ENCODE measurements at regions not wholly inside any gene's neighbourhood (a gene's known extent, or its start where the extent isn't known, plus 50 kb on each side); places are given as distances from the start of the nearest gene placed in this dataset.

DNA sequence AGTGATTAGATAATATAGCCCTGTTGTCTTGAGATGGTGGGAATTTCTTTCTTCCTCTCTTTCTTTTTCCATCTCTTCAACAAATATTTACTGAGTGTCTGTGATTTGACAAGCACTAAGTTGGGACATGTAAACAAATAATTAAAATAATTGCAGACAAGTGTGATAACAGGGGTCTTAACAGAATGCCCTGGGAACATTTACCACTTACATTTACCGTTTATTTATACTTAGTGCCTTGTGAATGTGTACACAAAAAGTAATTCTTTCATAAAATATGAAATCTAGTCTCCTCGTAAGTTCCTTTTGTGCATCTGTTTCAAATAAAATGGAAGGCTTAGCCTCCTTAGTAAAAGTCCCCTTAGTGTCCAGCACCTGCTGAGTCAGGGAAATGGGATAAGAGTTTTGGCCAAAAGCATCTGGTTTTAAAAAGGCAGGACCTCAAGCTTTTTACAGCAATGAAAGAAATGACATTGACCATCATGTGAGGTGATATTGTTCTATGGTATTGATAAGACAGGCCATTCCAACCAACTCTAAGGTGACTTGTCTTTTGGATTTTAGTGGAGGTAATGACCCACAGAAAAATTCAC lies 188.2 kb downstream of the HS3ST3B1 start:
- no peak for DNase-seq (ENCODE audit: low spot score)

DNA sequence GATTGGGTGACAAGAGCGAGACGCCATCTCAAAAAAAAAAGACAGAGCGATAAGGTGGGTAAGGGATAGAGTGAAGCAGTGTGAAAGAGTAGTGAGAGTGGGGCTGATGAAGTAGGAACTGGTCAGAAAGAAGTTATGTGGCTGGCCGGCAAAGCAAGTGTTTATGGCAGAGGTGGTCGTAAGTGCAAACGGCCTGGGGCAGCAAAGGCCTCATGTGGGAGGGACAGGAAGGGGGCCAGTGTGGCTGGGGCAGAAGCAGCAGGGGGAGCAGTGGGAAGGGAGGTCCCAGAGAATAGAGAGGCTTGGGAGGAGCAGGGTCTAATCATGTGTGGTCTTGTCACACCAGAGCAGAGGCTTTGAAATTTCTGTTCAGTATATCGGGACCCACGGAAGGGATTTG lies 186.2 kb downstream of the HS3ST3B1 start:
- Mint-ChIP-seq H3K9me3 (no peaks in the 10 kb centered on the region), H3K4me3 (no peak overlapping the region), H3K4me1 (peaks cover 4% of the 10 kb centered on the region), H3K36me3 (no peaks in the 10 kb centered on the region), H3K27ac (no peak overlapping the region), H3K27me3 (ENCODE audit: insufficient read depth, low read depth) (peaks cover 6% of the 10 kb centered on the region)
- Histone ChIP-seq H2AFZ (replicated peaks) (no peak overlapping the region), H4K20me1 (ENCODE audit: low read depth) (no peaks in the 10 kb centered on the region), H3K4me2 (no peak overlapping the region), H3K4me3 (no peak overlapping the region), H3K27ac (no peak overlapping the region), H3K36me3 (no peaks in the 10 kb centered on the region), H3K79me2 (ENCODE audit: low read depth) (no peaks in the 10 kb centered on the region), H3K9me3 (ENCODE audit: low read depth) (no peaks in the 10 kb centered on the region), H3K4me1 (no peaks in the 10 kb centered on the region), H3F3A (ENCODE audit: low read depth) (no peaks in the 10 kb centered on the region), H3K27me3 (no peaks in the 10 kb centered on the region), H3K9ac (no peak overlapping the region)
- DNase-seq (ENCODE audit: low spot score): no peak
- TF ChIP-seq, protein P1, sequence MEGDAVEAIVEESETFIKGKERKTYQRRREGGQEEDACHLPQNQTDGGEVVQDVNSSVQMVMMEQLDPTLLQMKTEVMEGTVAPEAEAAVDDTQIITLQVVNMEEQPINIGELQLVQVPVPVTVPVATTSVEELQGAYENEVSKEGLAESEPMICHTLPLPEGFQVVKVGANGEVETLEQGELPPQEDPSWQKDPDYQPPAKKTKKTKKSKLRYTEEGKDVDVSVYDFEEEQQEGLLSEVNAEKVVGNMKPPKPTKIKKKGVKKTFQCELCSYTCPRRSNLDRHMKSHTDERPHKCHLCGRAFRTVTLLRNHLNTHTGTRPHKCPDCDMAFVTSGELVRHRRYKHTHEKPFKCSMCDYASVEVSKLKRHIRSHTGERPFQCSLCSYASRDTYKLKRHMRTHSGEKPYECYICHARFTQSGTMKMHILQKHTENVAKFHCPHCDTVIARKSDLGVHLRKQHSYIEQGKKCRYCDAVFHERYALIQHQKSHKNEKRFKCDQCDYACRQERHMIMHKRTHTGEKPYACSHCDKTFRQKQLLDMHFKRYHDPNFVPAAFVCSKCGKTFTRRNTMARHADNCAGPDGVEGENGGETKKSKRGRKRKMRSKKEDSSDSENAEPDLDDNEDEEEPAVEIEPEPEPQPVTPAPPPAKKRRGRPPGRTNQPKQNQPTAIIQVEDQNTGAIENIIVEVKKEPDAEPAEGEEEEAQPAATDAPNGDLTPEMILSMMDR (IDR thresholded peaks at IDR 0.05): no peak
- TF ChIP-seq EZH2 (IDR thresholded peaks at IDR 0.05) (no peak), EZH2phosphoT487 (IDR thresholded peaks at IDR 0.05) (no peak)

More for the DNA sequence above, 188.2 kb downstream of the HS3ST3B1 start:
- Histone ChIP-seq H3K27me3 (no peaks in the 10 kb centered on the region), H3K9me3 (ENCODE audit: low read depth) (no peaks in the 10 kb centered on the region), H4K20me1 (ENCODE audit: low read depth) (no peaks in the 10 kb centered on the region), H3K4me3 (no peak overlapping the region), H2AFZ (replicated peaks) (no peak overlapping the region), H3K4me1 (no peaks in the 10 kb centered on the region), H3K9ac (no peak overlapping the region), H3F3A (ENCODE audit: low read depth) (no peaks in the 10 kb centered on the region), H3K4me2 (no peak overlapping the region), H3K36me3 (no peaks in the 10 kb centered on the region), H3K27ac (no peak overlapping the region), H3K79me2 (ENCODE audit: low read depth) (no peaks in the 10 kb centered on the region)
- Mint-ChIP-seq H3K27ac (no peak overlapping the region), H3K36me3 (no peaks in the 10 kb centered on the region), H3K27me3 (ENCODE audit: insufficient read depth, low read depth) (peaks cover 8% of the 10 kb centered on the region), H3K4me3 (no peak overlapping the region), H3K9me3 (no peaks in the 10 kb centered on the region), H3K4me1 (peaks cover 4% of the 10 kb centered on the region)
- no peak for TF ChIP-seq EZH2 (IDR thresholded peaks at IDR 0.05)
- TF ChIP-seq, protein P1 (IDR thresholded peaks at IDR 0.05): no peak
- TF ChIP-seq EZH2phosphoT487 (IDR thresholded peaks at IDR 0.05): no peak

DNA sequence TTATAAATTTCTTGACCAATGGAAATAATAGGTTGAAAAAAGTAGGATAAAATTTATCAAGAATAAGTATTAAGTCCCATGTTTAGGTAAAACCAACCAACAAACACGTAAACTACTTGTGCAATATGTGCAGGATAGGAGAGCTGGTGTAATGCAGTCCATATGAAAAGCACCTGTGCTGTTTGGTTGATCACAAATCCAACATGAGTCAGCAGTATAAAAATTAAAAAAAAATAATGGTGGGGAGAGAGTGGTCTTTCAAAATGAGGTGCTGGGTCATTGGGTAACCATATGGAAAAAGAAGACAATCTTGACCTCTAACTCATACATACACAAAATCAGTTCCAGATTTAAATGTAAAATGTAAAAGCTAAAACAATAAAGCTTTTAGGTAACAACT lies 181.8 kb downstream of the HS3ST3B1 start:
- Mint-ChIP-seq H3K4me3 (no peak overlapping the region), H3K36me3 (peaks cover 3% of the 10 kb centered on the region), H3K4me1 (peaks cover 4% of the 10 kb centered on the region), H3K27ac (no peak overlapping the region), H3K9me3 (no peaks in the 10 kb centered on the region), H3K27me3 (ENCODE audit: insufficient read depth, low read depth) (peaks cover 6% of the 10 kb centered on the region)
- TF ChIP-seq EZH2phosphoT487 (IDR thresholded peaks at IDR 0.05): no peak
- Histone ChIP-seq H3K4me1 (no peaks in the 10 kb centered on the region), H3K9ac (no peak overlapping the region), H3F3A (ENCODE audit: low read depth) (no peaks in the 10 kb centered on the region), H3K9me3 (ENCODE audit: low read depth) (no peaks in the 10 kb centered on the region), H3K36me3 (no peaks in the 10 kb centered on the region), H3K4me3 (no peak overlapping the region), H3K4me2 (no peak overlapping the region), H3K27me3 (no peaks in the 10 kb centered on the region), H3K27ac (no peak overlapping the region), H4K20me1 (ENCODE audit: low read depth) (no peaks in the 10 kb centered on the region), H2AFZ (replicated peaks) (no peak overlapping the region), H3K79me2 (ENCODE audit: low read depth) (no peaks in the 10 kb centered on the region)
- DNase-seq (ENCODE audit: low spot score): no peak

DNA sequence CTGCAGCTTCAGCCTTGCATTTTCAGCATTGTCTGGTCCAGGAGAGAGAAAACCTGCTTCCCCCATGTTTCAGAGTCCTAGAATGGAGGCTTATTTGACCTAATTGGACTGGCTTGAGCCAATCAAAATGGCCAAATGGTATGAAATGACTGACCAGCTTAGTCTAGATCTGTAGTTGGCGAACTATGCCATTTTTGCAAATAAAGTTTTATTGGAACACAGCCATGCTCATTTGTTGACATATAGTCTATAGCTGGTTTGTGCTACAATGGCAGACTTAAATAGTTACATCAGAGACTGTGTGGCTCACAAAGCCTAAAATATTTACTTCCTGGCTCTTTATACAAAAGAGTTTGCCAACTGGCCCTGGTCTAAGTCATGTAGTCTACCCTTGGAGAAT lies 180.8 kb downstream of the HS3ST3B1 start:
- Histone ChIP-seq H3K27me3 (no peaks in the 10 kb centered on the region), H2AFZ (replicated peaks) (no peak overlapping the region), H3K27ac (no peak overlapping the region), H3F3A (ENCODE audit: low read depth) (no peaks in the 10 kb centered on the region), H3K9me3 (ENCODE audit: low read depth) (no peaks in the 10 kb centered on the region), H3K9ac (no peak overlapping the region), H3K4me2 (no peak overlapping the region), H4K20me1 (ENCODE audit: low read depth) (no peaks in the 10 kb centered on the region), H3K36me3 (no peaks in the 10 kb centered on the region), H3K4me1 (no peaks in the 10 kb centered on the region), H3K4me3 (no peak overlapping the region), H3K79me2 (ENCODE audit: low read depth) (no peaks in the 10 kb centered on the region)
- peaks cover 6% of the 10 kb centered on the region for H3K27me3 Mint-ChIP-seq (ENCODE audit: insufficient read depth, low read depth)
- H3K4me1 Mint-ChIP-seq: peaks cover 4% of the 10 kb centered on the region
- H3K27ac Mint-ChIP-seq: no peak overlapping the region
- H3K9me3 Mint-ChIP-seq: no peaks in the 10 kb centered on the region
- H3K36me3 Mint-ChIP-seq: peaks cover 5% of the 10 kb centered on the region
- TF ChIP-seq EZH2 (IDR thresholded peaks at IDR 0.05) (no peak), EZH2phosphoT487 (IDR thresholded peaks at IDR 0.05) (no peak)
- TF ChIP-seq, protein P1 (IDR thresholded peaks at IDR 0.05): no peak
- no peak overlapping the region for H3K4me3 Mint-ChIP-seq
- DNase-seq (ENCODE audit: low spot score): no peak
